Renal cortex interstitium (tissue), 11 donors: ENCODE measurements at regions not wholly inside any gene's neighbourhood (a gene's known extent, or its start where the extent isn't known, plus 50 kb on each side); places are given as distances from the start of the nearest gene placed in this dataset.
"Not testable (repeated sequence)": the region's sequence is repeated elsewhere in the genome, so short reads cannot be mapped to it uniquely, and the experiment has no call there.

Source experiments
- DNase-seq, 11 donors: peaks; one replicate each; pipeline ENCODE4 v3.0.0-alpha.2; 2013; ENCODE audit warnings: low read depth in 9 of 11, low spot score in 4 of 11; ENCODE audit errors: extremely low read depth in 1 of 11

GRCh38 chr4:186775902-186776301 lies 52.2 kb upstream of the FAT1 start:
- no peak for DNase-seq

DNA sequence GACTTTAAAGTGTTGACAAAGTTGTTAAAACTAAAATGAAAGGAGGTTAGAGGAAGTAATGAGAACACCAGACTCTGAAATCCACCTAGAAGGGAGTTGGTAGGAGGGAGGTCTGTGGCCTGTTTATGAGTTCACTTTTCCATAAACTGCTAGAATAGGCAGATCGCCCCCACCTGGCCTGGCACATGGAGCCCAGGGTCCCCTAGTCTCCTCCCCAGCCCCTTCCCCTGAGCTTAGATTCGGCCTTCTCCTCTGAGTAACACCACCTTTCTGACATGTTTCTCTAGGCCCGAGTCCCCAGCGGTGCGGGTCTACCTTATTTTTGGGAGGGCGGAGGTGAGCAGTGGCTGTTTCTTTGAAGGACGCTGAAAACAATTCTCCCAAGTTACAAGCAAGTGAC lies 54.5 kb upstream of the FAT1 start:
- DNase-seq, result no peak

DNA sequence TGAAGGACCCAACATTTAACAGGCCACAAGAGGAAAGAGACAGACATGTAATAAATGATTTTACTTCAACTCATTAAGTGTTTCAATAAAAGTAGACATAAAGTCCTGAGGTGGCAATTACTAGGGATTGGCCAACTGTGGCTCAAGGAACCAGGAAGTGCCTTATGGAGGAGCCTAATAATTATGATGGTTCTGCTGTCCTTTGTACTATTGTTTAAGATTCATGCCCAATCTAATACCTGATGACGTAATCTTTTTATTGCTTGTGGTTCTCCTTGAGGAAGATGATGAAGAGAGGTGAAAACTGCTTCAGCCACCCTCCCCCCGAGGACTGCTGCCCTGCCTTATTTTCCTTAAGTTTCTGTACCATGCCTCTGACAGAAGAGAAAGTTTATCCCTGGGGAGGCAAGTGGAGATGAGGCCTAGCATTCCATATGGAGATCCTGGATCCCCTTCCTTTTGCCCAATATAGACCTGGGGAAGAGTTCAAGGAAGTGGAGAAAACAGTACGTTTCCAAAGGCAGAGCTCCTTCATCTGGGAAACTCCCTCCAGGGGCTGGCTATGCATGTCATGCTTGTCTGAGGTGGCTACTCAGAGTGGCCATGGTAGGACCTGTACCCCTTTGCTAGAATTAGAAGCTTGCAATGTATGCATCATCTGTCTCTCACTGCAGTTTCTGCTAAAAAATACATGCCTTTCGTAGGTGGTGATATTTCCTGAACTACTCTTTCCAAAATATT lies 56.8 kb upstream of the FAT1 start:
- DNase-seq, result no peak

DNA sequence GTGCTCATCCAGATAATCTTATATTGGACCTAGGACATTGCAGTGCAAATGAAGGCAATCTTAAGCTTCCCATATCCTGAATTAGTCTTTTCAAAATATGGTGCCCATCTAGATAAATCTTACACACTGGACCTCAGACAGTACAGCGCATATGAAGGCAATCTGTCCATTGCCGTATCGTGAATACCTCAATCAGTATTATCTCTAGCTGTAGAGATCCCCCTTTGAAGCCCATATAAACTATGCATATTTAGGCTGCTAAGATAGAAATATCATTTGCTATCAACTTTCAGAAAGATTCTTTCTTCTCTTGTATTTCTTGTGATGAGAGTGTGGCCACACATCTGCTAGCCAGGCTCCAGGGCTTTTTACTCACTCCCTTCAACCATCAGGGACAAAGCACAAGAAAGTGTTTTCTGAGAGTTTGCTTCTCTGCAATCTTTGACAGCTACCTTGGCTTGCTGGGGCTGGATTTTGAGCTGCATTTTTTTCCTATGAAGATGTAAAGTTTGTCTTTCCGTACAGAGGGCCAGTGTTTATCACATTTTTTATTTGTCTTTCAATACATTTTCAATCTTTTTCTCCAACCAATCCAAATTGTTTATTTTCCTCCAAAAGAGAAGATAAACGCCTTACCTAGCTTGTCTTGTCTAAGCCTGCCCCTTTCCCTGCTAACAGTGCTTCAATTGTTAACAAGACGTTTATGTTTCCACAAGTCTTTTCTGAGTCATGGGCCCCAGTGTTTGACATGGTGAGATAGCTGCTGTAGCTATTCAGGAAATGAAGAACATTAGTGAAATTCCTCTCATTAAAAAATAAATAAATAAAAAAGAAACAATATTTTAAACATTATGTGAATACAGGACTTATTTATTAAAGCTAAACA lies 57.6 kb upstream of the FAT1 start:
- no peak for DNase-seq

DNA sequence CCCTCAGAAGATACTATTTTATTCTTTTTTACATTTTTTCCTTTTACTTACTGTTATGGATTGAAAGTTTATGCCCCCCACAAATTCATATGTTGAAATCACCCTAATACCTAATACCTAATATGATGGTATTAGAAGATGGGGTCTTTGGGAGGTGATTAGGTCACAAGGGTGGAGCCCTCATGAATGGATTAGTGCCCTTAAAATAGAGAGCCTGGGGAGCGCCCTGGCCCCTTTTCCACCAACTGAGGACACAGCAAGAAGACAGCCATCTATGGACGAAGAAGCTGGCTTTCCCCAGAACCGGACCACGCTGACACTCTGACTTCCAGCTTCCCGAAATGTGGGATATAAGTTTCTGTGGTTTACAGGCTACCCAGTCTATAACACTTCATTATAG lies 58.6 kb upstream of the FAT1 start:
- DNase-seq, result no peak

DNA sequence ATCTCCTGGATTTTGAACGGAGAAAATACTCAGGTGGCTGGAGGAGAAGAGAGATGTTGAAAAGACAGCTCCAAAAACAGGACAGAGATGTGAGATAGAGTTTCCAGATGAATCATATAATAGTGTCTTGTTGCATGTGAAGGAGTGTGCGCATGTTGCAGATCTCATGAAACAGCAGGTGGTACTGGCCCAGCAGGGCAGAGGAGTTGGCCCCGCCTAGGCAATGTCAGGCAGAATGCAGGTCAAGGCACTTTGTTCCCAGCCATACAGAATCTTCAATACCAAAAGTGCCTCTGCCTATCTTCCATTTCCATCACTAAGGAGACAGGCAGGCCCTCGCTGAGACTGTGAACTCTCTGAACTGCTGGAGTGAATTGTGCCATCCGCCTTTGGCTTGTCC lies 63.9 kb upstream of the FAT1 start:
- DNase-seq, result no peak

DNA sequence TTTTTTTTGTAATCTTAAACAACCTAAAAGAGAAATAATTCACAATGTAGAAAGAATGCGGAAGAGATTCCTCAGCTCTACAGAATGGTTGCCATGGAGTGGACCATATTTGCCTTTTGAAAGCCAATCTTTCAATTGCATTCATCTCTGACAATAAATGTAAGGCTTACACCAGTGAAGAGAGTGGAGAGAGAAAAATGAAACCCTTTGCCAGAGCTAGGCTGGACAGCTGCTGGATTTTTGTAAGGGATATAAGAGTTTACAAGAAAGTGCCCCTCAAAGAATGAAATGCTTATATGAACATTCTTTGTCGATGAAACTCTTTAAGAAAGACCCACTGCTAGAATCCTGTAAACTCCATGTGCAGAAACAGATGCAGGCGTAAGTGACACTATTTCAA lies 66.0 kb upstream of the FAT1 start:
- DNase-seq, result no peak

DNA sequence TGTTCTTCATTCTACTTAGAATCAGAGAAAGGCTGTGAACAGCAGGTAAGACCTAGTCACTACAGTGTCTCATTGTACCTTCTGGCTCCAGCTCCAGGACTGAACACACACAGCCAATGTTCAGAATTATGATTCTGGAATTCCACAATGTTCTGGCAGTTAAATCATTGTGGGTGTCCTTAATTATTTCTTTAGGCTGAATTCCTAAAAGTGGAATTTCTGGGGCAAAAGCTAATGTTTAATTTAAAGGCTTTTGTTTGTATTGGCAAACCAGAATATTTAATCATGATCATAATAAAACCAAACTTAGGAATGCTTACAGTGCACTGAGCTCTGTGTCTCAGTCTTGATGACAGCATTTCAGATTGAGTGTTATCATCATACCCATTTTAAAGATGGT lies 67.0 kb upstream of the FAT1 start:
- no peak for DNase-seq

DNA sequence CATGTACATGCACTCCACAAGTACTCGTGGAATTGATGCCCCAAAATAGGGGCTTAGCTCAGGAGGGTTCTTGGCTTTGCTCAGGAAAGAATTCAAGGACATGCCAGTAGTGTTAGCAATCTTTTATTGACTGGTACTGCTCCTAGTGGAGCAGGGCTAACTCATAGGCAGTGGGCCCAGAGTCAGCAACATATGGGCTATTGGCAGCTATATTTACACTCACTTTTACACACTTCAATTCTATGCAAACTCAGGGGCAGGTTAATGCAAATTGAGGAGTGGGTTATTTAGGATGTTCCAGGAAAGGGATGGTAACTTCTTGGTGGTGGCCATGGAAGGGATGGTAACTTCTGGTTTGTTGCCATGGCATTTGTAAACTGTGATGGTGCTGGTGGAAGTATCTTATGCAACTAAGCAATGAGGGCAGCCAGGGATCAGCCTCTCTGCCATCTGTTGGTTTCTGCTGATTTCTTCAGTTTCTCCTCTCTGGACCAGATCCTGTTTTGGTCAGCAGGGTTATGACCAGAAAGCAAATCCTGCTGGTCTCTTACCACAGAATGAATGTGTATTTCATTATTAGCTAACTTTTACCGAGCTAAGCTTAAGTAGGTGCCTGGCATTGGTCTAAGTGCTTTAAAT lies 69.2 kb upstream of the FAT1 start:
- no peak for DNase-seq

- no peak for DNase-seq
Measured at GRCh38 chr4:186798951-186799659, 75.4 kb upstream of the FAT1 start.

DNA sequence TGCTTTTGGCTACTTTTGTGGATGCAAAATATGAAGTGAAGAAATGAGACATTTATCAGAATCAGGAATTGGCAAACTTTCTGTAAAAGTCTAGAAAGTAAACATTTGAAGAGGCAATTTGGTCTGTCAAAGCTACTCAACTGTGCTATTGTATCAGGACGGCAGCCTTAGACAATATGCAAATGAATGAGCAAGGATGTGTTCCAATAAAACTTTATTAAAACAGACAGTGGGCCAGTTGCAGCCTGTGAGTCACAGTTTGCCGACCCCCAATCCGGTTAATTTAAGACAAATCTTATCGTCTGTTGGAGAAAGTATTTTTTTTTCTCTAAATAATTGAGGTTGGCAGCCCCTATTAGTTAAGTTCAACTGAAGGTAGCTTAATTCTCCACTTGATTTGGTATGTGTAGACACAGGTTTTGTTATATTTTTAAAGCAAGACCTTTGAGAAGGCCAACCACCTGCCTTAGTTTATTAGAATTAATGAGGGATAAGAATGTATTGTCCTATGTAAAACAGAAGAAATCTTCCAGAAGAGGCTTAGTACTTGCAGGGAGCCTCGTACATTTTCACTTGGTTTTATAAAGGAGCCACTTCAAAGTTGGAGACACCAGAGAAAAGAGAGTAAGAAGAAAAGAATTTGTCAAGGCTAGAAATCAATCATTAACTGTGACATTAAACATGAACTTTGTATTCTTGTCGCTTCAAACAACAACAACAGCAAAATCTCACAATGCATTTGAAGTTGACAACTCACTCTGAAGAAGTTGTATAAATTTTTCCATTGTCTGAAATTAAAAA lies 81.6 kb upstream of the FAT1 start:
- no peak for DNase-seq

DNA sequence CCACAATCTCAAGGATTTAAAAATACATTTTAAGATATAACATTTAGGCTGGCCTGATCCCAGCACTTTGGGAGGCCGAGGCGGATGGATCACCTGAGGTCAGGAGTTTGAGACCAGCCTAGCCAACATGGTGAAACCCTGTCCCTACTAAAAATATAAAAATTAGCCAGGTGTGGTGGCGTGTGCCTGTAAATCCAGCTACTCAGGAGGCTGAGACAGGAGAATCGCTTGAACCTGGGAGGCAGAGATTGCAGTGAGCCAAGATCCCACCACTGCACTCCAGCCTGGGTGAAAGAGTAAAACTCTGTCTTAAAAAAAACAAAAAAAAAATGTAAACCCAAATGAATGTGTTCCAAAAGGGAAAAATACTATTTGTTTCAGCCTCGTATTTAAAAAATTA lies 82.3 kb upstream of the FAT1 start:
- not testable (repeated sequence) for DNase-seq

DNA sequence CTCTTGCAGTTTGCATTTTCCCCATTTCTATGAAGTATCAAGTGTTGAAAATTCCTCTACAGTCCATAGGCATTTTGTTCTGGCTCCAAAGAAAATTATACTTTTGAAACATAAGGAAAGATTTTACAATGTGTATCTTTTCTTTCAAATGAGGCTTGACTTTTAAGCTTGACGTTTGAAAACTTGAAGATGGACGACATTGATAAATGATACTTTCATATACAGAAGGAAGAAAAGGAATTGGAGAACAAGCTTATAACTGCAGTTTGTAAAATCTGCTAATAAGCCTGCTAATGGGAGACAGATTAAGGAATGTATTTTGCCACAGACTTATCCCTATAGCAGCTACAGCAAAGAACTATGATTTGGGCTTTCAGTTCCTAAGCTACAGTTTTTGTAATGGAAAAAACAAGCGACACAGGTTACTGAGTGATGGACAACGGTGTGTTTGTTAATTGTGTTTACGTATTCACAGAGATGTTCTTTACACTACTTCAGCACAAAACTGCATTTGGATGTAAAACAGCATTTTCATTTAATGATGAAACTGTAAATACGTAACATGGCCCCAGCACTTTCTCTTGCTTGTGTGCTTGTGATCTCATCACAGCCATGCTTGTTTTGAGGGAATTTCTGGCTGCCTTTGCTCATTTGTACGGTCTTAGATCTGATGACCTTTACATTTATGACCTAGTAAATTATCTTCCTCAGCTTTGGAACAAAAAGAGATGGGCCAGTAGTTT lies 83.2 kb upstream of the FAT1 start:
- DNase-seq, result peak in 1 of 11 donors; percentile 23

- no peak for DNase-seq
Measured at GRCh38 chr4:186807808-186808629, 84.4 kb upstream of the FAT1 start.

GRCh38 chr4:186808630-186809018 lies 85.0 kb upstream of the FAT1 start:
- DNase-seq, result no peak

DNA sequence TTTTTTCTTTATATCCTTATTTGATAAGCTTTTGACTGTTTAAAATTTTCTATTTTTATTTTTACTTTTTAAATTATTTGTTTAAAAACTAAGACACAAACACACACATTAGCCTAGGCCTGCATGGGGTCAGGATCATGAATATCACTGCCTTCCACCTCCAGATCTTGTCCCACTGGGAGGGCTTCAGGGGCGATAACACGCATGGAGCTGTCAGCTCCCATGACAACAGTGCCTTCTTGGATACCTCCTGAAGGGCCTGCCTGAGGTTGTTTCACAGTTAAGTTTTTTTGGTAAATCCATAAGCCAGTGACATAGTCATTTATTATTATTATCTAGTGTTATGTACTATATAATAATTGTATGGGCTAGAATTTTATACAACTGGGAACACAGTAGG lies 85.4 kb upstream of the FAT1 start:
- DNase-seq, result no peak

DNA sequence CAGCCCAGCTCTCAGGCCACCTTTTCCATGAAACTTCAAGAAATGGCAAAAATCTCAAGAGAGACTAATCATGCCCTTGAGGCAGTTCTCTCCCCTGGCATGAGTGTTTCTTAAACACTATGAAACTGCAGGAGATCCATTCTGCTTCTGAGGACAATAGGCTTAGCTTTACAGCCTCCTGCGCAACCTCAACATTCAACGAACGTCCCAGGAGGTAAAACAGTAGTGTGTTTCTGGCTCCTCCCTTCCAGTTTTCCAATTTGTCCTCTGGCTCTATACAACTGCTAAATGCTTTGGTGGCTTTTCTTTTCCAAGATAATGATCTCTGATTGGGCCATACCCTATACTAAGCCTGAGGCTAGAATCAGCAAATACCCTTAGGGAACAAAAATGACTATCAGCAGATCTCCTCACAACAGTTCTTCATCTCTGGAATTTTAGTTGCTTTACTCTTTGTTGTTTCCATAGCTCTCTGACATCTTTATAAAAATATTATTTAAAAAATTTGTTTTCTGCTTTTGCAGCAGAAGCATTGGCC lies 87.0 kb upstream of the FAT1 start:
- no peak for DNase-seq
